IMR-90 (cell line): ENCODE measurements at regions not wholly inside any gene's neighbourhood (a gene's known extent, or its start where the extent isn't known, plus 50 kb on each side); places are given as distances from the start of the nearest gene placed in this dataset.

ENCODE experiments used
- CEBPB ChIP-seq: IDR thresholded peaks from 2 replicates; pipeline ENCODE4 v1.6.1; 2012; ENCODE audit warnings: low read depth, low read length, improper control_type of control experiment
- FOS ChIP-seq: fragments of 150-350 bp; IDR thresholded peaks from 2 replicates; pipeline ENCODE4 v1.6.1; 2016; ENCODE audit warnings: low read depth, low read length
- MXI1 ChIP-seq: IDR thresholded peaks from 2 replicates; pipeline ENCODE4 v1.6.1; 2012; ENCODE audit warnings: low read depth, mild to moderate bottlenecking, low read length, moderate library complexity, borderline replicate concordance
- POLR2A ChIP-seq: IDR thresholded peaks from 2 replicates; pipeline ENCODE4 v1.6.1; 2012; ENCODE audit warnings: mild to moderate bottlenecking, low read depth, low read length
- RAD21 ChIP-seq: IDR thresholded peaks from 2 replicates; pipeline ENCODE4 v1.6.1; 2012; ENCODE audit warnings: low read length, improper control_type of control experiment
- RCOR1 ChIP-seq: IDR thresholded peaks from 2 replicates; pipeline ENCODE4 v1.6.1; 2012; ENCODE audit warnings: mild to moderate bottlenecking, low read length, improper control_type of control experiment; ENCODE audit not compliant: insufficient replicate concordance
- RFX5 ChIP-seq: IDR thresholded peaks from 2 replicates; pipeline ENCODE4 v1.8.0; 2012; ENCODE audit warnings: low read depth, mild to moderate bottlenecking, low read length, moderate library complexity
- SMC3 ChIP-seq: fragments of 150-350 bp; IDR thresholded peaks from 2 replicates; pipeline ENCODE4 v1.6.1; 2016; ENCODE audit warnings: low read depth, mild to moderate bottlenecking, antibody characterized with exemption, low read length, moderate library complexity
- TF ChIP-seq, protein P1 (sequence below): conservative IDR thresholded peaks from 2 replicates; pipeline ENCODE4 v1.5.1; 2012; ENCODE audit warnings: mild to moderate bottlenecking, low read depth, low read length, improper control_type of control experiment
- TF ChIP-seq, protein P2 (sequence below): fragments of 150-350 bp; IDR thresholded peaks from 2 replicates; pipeline ENCODE4 v1.6.1; 2016; ENCODE audit warnings: low read depth, mild to moderate bottlenecking, low read length, moderate library complexity, borderline replicate concordance

DNA sequence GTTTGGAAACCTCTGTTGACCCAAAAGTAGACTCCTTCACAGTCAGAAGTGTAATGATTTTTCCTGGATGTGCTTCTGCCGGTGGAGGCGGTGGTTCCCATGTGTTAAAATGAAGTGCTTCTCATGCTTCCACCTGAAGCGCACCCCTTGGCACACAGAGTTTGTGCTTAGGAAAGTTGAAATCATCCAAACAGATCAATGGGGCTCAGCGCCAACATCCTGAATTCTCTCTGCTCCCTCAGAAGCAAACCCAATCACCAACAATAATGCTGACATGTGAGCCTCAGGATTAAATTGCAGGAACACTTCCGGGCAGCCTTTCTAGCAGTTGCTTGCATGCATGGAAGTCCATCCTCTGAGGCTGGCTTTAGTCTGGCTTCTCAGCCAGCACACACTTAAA is 71.0 kb downstream of the MED10 start:
- no peak for TF ChIP-seq RCOR1
- TF ChIP-seq, protein P1, sequence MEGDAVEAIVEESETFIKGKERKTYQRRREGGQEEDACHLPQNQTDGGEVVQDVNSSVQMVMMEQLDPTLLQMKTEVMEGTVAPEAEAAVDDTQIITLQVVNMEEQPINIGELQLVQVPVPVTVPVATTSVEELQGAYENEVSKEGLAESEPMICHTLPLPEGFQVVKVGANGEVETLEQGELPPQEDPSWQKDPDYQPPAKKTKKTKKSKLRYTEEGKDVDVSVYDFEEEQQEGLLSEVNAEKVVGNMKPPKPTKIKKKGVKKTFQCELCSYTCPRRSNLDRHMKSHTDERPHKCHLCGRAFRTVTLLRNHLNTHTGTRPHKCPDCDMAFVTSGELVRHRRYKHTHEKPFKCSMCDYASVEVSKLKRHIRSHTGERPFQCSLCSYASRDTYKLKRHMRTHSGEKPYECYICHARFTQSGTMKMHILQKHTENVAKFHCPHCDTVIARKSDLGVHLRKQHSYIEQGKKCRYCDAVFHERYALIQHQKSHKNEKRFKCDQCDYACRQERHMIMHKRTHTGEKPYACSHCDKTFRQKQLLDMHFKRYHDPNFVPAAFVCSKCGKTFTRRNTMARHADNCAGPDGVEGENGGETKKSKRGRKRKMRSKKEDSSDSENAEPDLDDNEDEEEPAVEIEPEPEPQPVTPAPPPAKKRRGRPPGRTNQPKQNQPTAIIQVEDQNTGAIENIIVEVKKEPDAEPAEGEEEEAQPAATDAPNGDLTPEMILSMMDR: no peak
- TF ChIP-seq CEBPB: no peak
- no peak for TF ChIP-seq SMC3
- TF ChIP-seq POLR2A: no peak
- TF ChIP-seq MXI1: no peak
- no peak for TF ChIP-seq RAD21
- TF ChIP-seq, protein P2, sequence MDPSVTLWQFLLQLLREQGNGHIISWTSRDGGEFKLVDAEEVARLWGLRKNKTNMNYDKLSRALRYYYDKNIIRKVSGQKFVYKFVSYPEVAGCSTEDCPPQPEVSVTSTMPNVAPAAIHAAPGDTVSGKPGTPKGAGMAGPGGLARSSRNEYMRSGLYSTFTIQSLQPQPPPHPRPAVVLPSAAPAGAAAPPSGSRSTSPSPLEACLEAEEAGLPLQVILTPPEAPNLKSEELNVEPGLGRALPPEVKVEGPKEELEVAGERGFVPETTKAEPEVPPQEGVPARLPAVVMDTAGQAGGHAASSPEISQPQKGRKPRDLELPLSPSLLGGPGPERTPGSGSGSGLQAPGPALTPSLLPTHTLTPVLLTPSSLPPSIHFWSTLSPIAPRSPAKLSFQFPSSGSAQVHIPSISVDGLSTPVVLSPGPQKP: no peak
- TF ChIP-seq FOS: no peak
- TF ChIP-seq RFX5: no peak
